OCI-LY1 (cell line): ENCODE measurements at regions not wholly inside any gene's neighbourhood (a gene's known extent, or its start where the extent isn't known, plus 50 kb on each side); places are given as distances from the start of the nearest gene placed in this dataset.
"Not testable (repeated sequence)": the region's sequence is repeated elsewhere in the genome, so short reads cannot be mapped to it uniquely, and the experiment has no call there.

Experiments
- H2AFZ ChIP-seq: fragments of 200-600 bp; sonication (generic), shearing (Covaris generic); 2 replicates; pipeline ENCODE4 v1.6.0; 2014; ENCODE audit warnings: antibody characterized with exemption, mild to moderate bottlenecking, low read length
- H3F3A ChIP-seq: fragments of 200-600 bp; sonication (generic), shearing (Covaris generic); 2 replicates; pipeline ENCODE4 v1.6.0; 2014; ENCODE audit warnings: mild to moderate bottlenecking, antibody characterized with exemption, low read length, moderate library complexity; ENCODE audit not compliant: insufficient read depth
- H3K27ac ChIP-seq: fragments of 200-600 bp; sonication (generic); 2 replicates; pipeline ENCODE4 v1.5.1; 2014; ENCODE audit warnings: low read length, mixed run types, mild to moderate bottlenecking, low read depth; ENCODE audit not compliant: poor library complexity, severe bottlenecking
- H3K27me3 ChIP-seq: fragments of 200-600 bp; sonication (generic); 2 replicates; pipeline ENCODE4 v1.6.0; 2014; ENCODE audit warnings: antibody characterized with exemption, mild to moderate bottlenecking, low read length, moderate library complexity; ENCODE audit not compliant: insufficient read depth
- H3K36me3 ChIP-seq: fragments of 200-600 bp; sonication (generic); 2 replicates; pipeline ENCODE4 v1.6.1; 2014; ENCODE audit warnings: mild to moderate bottlenecking, antibody characterized with exemption, low read length, moderate library complexity, mixed read lengths; ENCODE audit not compliant: insufficient read depth
- H3K4me1 ChIP-seq: fragments of 200-600 bp; sonication (generic); 2 replicates; pipeline ENCODE4 v1.5.1; 2014; ENCODE audit warnings: mild to moderate bottlenecking, low read length, moderate library complexity; ENCODE audit not compliant: insufficient read depth, severe bottlenecking
- H3K4me2 ChIP-seq: fragments of 200-600 bp; sonication (generic), shearing (Covaris generic); 2 replicates; pipeline ENCODE4 v1.6.1; 2014; ENCODE audit warnings: low read length
- H3K4me3 ChIP-seq: fragments of 200-600 bp; sonication (generic); 2 replicates; pipeline ENCODE4 v1.5.1; 2014; ENCODE audit warnings: low read length, low read depth, mild to moderate bottlenecking, mixed read lengths; ENCODE audit not compliant: poor library complexity, severe bottlenecking
- H3K79me2 ChIP-seq: fragments of 200-600 bp; shearing (Covaris generic); 2 replicates; pipeline ENCODE4 v1.6.1; 2016; ENCODE audit warnings: mixed run types, low read length, mixed read lengths; ENCODE audit not compliant: insufficient read depth
- H3K9ac ChIP-seq: fragments of 200-600 bp; sonication (generic), shearing (Covaris generic); 2 replicates; pipeline ENCODE4 v1.6.1; 2014; ENCODE audit warnings: mild to moderate bottlenecking, low read length, mixed read lengths
- H3K9me2 ChIP-seq: fragments of 200-600 bp; sonication (generic), shearing (Covaris generic); 2 replicates; pipeline ENCODE4 v1.6.1; 2014; ENCODE audit warnings: low read depth, mild to moderate bottlenecking, low read length, mixed read lengths
- H3K9me3 ChIP-seq: fragments of 200-600 bp; shearing (Covaris generic); 2 replicates; pipeline ENCODE4 v1.6.1; 2014; ENCODE audit warnings: low read length, mixed read lengths
- H4K20me1 ChIP-seq: fragments of 200-600 bp; sonication (generic), shearing (Covaris generic); 2 replicates; pipeline ENCODE4 v1.6.0; 2016; ENCODE audit warnings: mild to moderate bottlenecking, low read length; ENCODE audit not compliant: insufficient read depth
- CTCF ChIP-seq: fragments of 200-600 bp; sonication (generic), shearing (Covaris generic); IDR thresholded peaks from 2 replicates; pipeline ENCODE4 v1.5.1; 2017; ENCODE audit warnings: mild to moderate bottlenecking, antibody characterized with exemption, low read length, moderate library complexity, mixed read lengths
- EZH2 ChIP-seq: fragments of 200-600 bp; sonication (generic), shearing (Covaris generic); IDR thresholded peaks from 2 replicates; pipeline ENCODE4 v1.8.0; 2017; ENCODE audit warnings: borderline replicate concordance, mixed run types, mild to moderate bottlenecking, antibody characterized with exemption, low read length, moderate library complexity, mixed read lengths

- Histone ChIP-seq H3K4me3 (no peak overlapping the region), H4K20me1 (no peaks in the 10 kb centered on the region), H3K9me2 (no peaks in the 10 kb centered on the region), H3K79me2 (no peaks in the 10 kb centered on the region), H3K9me3 (no peaks in the 10 kb centered on the region), H3K27ac (no peak overlapping the region), H3K4me2 (no peak overlapping the region), H3K9ac (no peak overlapping the region), H3K36me3 (no peaks in the 10 kb centered on the region), H3K27me3 (no peaks in the 10 kb centered on the region; the same call in 1 of the 2 replicates), H3F3A (no peaks in the 10 kb centered on the region), H2AFZ (no peak overlapping the region), H3K4me1 (no peaks in the 10 kb centered on the region)
- no peak for TF ChIP-seq CTCF
- no peak for TF ChIP-seq EZH2
Observed at GRCh38 chr1:29683472-29683871, 447.1 kb downstream of the PTPRU start.

GRCh38 chr1:29682919-29683295, 446.6 kb downstream of the PTPRU start:
- Histone ChIP-seq H3K9me2 (no peaks in the 10 kb centered on the region), H3F3A (no peaks in the 10 kb centered on the region), H3K4me1 (no peaks in the 10 kb centered on the region), H3K4me2 (no peak overlapping the region), H4K20me1 (no peaks in the 10 kb centered on the region), H3K9me3 (no peaks in the 10 kb centered on the region), H3K27ac (no peak overlapping the region), H3K79me2 (no peaks in the 10 kb centered on the region), H2AFZ (no peak overlapping the region), H3K9ac (no peak overlapping the region), H3K4me3 (no peak overlapping the region), H3K36me3 (no peaks in the 10 kb centered on the region), H3K27me3 (no peaks in the 10 kb centered on the region)
- TF ChIP-seq CTCF (no peak), EZH2 (no peak)

- no peaks in the 10 kb centered on the region for H3K4me1 ChIP-seq
- H3K9ac ChIP-seq = no peak overlapping the region
- no peaks in the 10 kb centered on the region for H3K9me3 ChIP-seq
- H3K36me3 ChIP-seq = no peaks in the 10 kb centered on the region
- no peaks in the 10 kb centered on the region for H3K79me2 ChIP-seq
- H2AFZ ChIP-seq = no peak overlapping the region
- H3F3A ChIP-seq = no peaks in the 10 kb centered on the region
- TF ChIP-seq EZH2 (no peak), CTCF (no peak)
- no peak overlapping the region for H3K4me3 ChIP-seq
- no peak overlapping the region for H3K4me2 ChIP-seq
- H3K9me2 ChIP-seq = no peaks in the 10 kb centered on the region
- H3K27me3 ChIP-seq = no peaks in the 10 kb centered on the region
- H4K20me1 ChIP-seq = no peaks in the 10 kb centered on the region
- no peak overlapping the region for H3K27ac ChIP-seq
Observed at GRCh38 chr1:29682171-29682918, 446.0 kb downstream of the PTPRU start.

- H3K79me2 ChIP-seq, H3K4me3 ChIP-seq, H3K27ac ChIP-seq, H3K9me3 ChIP-seq, H4K20me1 ChIP-seq, H3F3A ChIP-seq, H3K9ac ChIP-seq, H3K4me1 ChIP-seq, H3K9me2 ChIP-seq, H3K4me2 ChIP-seq, H3K36me3 ChIP-seq, H2AFZ ChIP-seq, H3K27me3 ChIP-seq: not testable (repeated sequence)
Observed at GRCh38 chr1:29681416-29681815, 445.1 kb downstream of the PTPRU start.
